ENCODE measurements at regions not wholly inside any gene's neighbourhood (a gene's known extent, or its start where the extent isn't known, plus 50 kb on each side); places are given as distances from the start of the nearest gene placed in this dataset.

GRCh38 chr2:238665919-238666318 is 182.0 kb upstream of the TWIST2 start (continued):
- TF ChIP-seq ZBTB33 (IDR thresholded peaks at IDR 0.05) (no peak), HNF4A (conservative IDR thresholded peaks at IDR 0.05) (no peak), MAX (IDR thresholded peaks at IDR 0.05) (no peak), CTCF (IDR thresholded peaks at IDR 0.05; ENCODE audit: low read depth, low read length, missing input control) (no peak), JUND (IDR thresholded peaks at IDR 0.05) (no peak)

GRCh38 chr2:238666543-238666942 is 181.3 kb upstream of the TWIST2 start:
- Histone ChIP-seq H3K4me1 (ENCODE audit: control insufficient read depth in 4 of 4, insufficient read depth in 4 of 4, low read length in 3 of 4) (no peaks in the 10 kb centered on the region), H3K9ac (ENCODE audit: low read depth in 1 of 2, low read length in 2 of 2) (no peak overlapping the region), H3K9me3 (ENCODE audit: control insufficient read depth in 4 of 4, low read length in 3 of 4) (peaks cover 0 to 5% (median 1%) of the 10 kb centered on the region in 4 donors), H3K4me3 (ENCODE audit: low read depth in 1 of 3, low read length in 3 of 3) (no peak overlapping the region), H3K36me3 (ENCODE audit: control insufficient read depth in 4 of 4, insufficient read depth in 3 of 4, low read depth in 1 of 4, low read length in 3 of 4) (no peaks in the 10 kb centered on the region), H3K27me3 (ENCODE audit: control insufficient read depth in 4 of 4, insufficient read depth in 4 of 4, low read length in 3 of 4) (no peaks in the 10 kb centered on the region), H3K27ac (ENCODE audit: low read depth in 1 of 2, low read length in 2 of 2) (no peak overlapping the region)
- TF ChIP-seq NR2F2 (IDR thresholded peaks at IDR 0.05) (no peak), MAX (IDR thresholded peaks at IDR 0.05) (no peak), HNF4G (IDR thresholded peaks at IDR 0.05) (no peak), CTCF (IDR thresholded peaks at IDR 0.05; ENCODE audit: low read depth, low read length, missing input control) (no peak), EGR1 (IDR thresholded peaks at IDR 0.05; ENCODE audit: low read depth in 2 of 2) (no peak), ATF3 (IDR thresholded peaks at IDR 0.05) (no peak), ZBTB33 (IDR thresholded peaks at IDR 0.05) (no peak), HNF4A (conservative IDR thresholded peaks at IDR 0.05) (no peak), SP1 (IDR thresholded peaks at IDR 0.05) (no peak), REST (IDR thresholded peaks at IDR 0.05) (no peak), JUND (IDR thresholded peaks at IDR 0.05) (no peak), FOXA1 (IDR thresholded peaks at IDR 0.05) (no peak), FOXA2 (IDR thresholded peaks at IDR 0.05) (no peak), YY1 (IDR thresholded peaks at IDR 0.05) (no peak), GABPA (IDR thresholded peaks at IDR 0.05 in 1 of 2, conservative IDR thresholded peaks at IDR 0.05 in 1 of 2) (no peak), TAF1 (conservative IDR thresholded peaks at IDR 0.05) (no peak), RXRA (IDR thresholded peaks at IDR 0.05) (no peak), RAD21 (IDR thresholded peaks at IDR 0.05) (no peak)
- DNase-seq (ENCODE audit: low spot score), result no peak
- WGBS, result 34% methylated on average over 1 of the region's 1 CpG
